Astrocyte (in vitro differentiated cells and primary cell): ENCODE measurements at regions not wholly inside any gene's neighbourhood (a gene's known extent, or its start where the extent isn't known, plus 50 kb on each side); places are given as distances from the start of the nearest gene placed in this dataset.
"Not testable (repeated sequence)": the region's sequence is repeated elsewhere in the genome, so short reads cannot be mapped to it uniquely, and the experiment has no call there.

ENCODE experiments used
- DNase-seq: peaks from one replicate; pipeline ENCODE4 v3.0.0-alpha.2; 2010; ENCODE audit warnings: low read depth
- FAIRE-seq: peaks from 2 replicates; lab custom pipeline; 2011; peaks lifted over from hg19 to GRCh38; lab: Jason Lieb, UNC
- H2AFZ ChIP-seq: 2 replicates; pipeline ENCODE4 v1.6.0; 2012; ENCODE audit warnings: low read depth, low read length, inconsistent platforms
- H3K27ac ChIP-seq: 2 replicates; pipeline ENCODE4 v1.5.1; 2011; ENCODE audit warnings: low read depth, low read length, inconsistent platforms
- H3K27me3 ChIP-seq: 2 replicates; pipeline ENCODE4 v1.6.0; 2011; ENCODE audit warnings: low read length, inconsistent platforms; ENCODE audit not compliant: insufficient read depth
- H3K36me3 ChIP-seq: 2 replicates; pipeline ENCODE4 v1.5.1; 2011; ENCODE audit warnings: low read length, inconsistent platforms; ENCODE audit not compliant: insufficient read depth
- H3K4me1 ChIP-seq: 2 replicates; pipeline ENCODE4 v1.5.1; 2011; ENCODE audit warnings: low read length, inconsistent platforms; ENCODE audit not compliant: insufficient read depth
- H3K4me2 ChIP-seq: 2 replicates; pipeline ENCODE4 v1.6.0; 2012; ENCODE audit warnings: low read length, inconsistent platforms
- H3K4me3 ChIP-seq: 2 replicates; pipeline ENCODE4 v1.5.1; 2011; ENCODE audit warnings: low read depth, mild to moderate bottlenecking, low read length, inconsistent platforms; ENCODE audit not compliant: insufficient read depth
- H3K79me2 ChIP-seq: 2 replicates; pipeline ENCODE4 v1.6.0; 2012; ENCODE audit warnings: mild to moderate bottlenecking, low read length, inconsistent platforms; ENCODE audit not compliant: insufficient read depth
- H3K9ac ChIP-seq: 2 replicates; pipeline ENCODE4 v1.6.0; 2012; ENCODE audit warnings: mild to moderate bottlenecking, low read length, inconsistent platforms
- H3K9me3 ChIP-seq: 2 replicates; pipeline ENCODE4 v1.5.1; 2012; ENCODE audit warnings: low read depth, mild to moderate bottlenecking, low read length, inconsistent platforms; ENCODE audit not compliant: insufficient read depth
- H4K20me1 ChIP-seq: 2 replicates; pipeline ENCODE4 v1.6.0; 2012; ENCODE audit warnings: low read length, inconsistent platforms; ENCODE audit not compliant: insufficient read depth
- H3K27ac Mint-ChIP-seq: one replicate; pipeline ENCODE4 v1.8.0; 2021; ENCODE audit warnings: mild to moderate bottlenecking, mixed read lengths; ENCODE audit not compliant: unreplicated experiment
- H3K27me3 Mint-ChIP-seq: one replicate; pipeline ENCODE4 v1.8.0; 2021; ENCODE audit warnings: low read depth, mixed read lengths; ENCODE audit not compliant: unreplicated experiment
- H3K36me3 Mint-ChIP-seq: one replicate; pipeline ENCODE4 v1.8.0; 2021; ENCODE audit warnings: low read depth, mixed read lengths; ENCODE audit not compliant: unreplicated experiment
- H3K4me1 Mint-ChIP-seq: one replicate; pipeline ENCODE4 v1.8.0; 2021; ENCODE audit warnings: low read depth, mixed read lengths; ENCODE audit not compliant: unreplicated experiment
- H3K4me3 Mint-ChIP-seq: one replicate; pipeline ENCODE4 v1.8.0; 2021; ENCODE audit warnings: mild to moderate bottlenecking, moderate library complexity, mixed read lengths; ENCODE audit not compliant: unreplicated experiment
- H3K9me3 Mint-ChIP-seq: one replicate; pipeline ENCODE4 v1.8.0; 2021; ENCODE audit warnings: mild to moderate bottlenecking, mixed read lengths; ENCODE audit not compliant: unreplicated experiment

DNA sequence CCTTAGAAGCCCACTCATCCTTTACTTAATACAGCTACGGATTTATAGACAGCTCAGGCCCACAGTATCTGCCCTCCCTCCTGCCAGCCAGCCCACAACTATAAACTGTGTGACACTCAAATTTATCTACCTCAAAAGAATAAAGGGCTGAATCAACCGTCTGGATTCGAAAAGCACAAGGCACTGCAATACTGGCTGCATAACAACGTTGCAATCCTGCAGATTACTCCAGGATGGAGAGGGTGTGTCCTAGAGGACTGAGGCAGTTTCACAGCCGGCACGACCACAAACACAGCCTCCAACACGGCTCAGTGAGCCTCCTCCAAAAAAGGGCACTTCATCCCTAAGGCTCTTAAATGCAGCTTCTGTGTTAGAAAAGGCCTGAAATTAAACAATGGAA lies 138.3 kb upstream of the EFCAB3 start:
- not testable (repeated sequence) for H2AFZ ChIP-seq, H3K4me1 Mint-ChIP-seq, H3K4me2 ChIP-seq, H3K4me1 ChIP-seq, H3K27me3 Mint-ChIP-seq, H3K4me3 ChIP-seq, H4K20me1 ChIP-seq, H3K9me3 Mint-ChIP-seq, H3K79me2 ChIP-seq, DNase-seq, H3K9ac ChIP-seq, H3K9me3 ChIP-seq, H3K27ac ChIP-seq, H3K36me3 ChIP-seq, H3K36me3 Mint-ChIP-seq, H3K4me3 Mint-ChIP-seq, H3K27ac Mint-ChIP-seq, FAIRE-seq, H3K27me3 ChIP-seq

DNA sequence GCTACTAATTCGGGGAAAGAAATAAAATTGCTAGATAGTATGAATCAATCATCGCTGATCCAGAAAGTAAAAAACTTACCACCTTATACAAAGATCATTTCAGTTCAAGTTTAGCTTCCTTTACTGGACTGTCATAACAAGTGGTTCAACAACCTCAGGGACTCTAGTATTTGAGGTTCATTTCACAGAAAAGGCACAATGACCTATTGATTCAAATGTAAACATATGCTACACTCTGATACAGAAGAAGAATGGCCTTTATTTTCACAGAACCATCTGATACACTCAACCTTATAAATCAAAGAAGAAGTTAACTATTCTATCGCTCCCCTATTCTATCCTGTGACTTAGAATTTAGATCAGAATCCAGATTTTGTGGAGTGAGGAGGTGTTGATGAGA lies 140.8 kb upstream of the EFCAB3 start:
- not testable (repeated sequence) for FAIRE-seq, H4K20me1 ChIP-seq, H3K9me3 ChIP-seq, H3K27me3 ChIP-seq, H3K4me3 Mint-ChIP-seq, H3K27ac ChIP-seq, H3K4me1 ChIP-seq, H3K36me3 ChIP-seq, H3K9me3 Mint-ChIP-seq, H3K27me3 Mint-ChIP-seq, H3K79me2 ChIP-seq, H3K27ac Mint-ChIP-seq, H3K4me1 Mint-ChIP-seq, H3K36me3 Mint-ChIP-seq, H3K4me3 ChIP-seq, DNase-seq, H3K9ac ChIP-seq, H3K4me2 ChIP-seq, H2AFZ ChIP-seq

DNA sequence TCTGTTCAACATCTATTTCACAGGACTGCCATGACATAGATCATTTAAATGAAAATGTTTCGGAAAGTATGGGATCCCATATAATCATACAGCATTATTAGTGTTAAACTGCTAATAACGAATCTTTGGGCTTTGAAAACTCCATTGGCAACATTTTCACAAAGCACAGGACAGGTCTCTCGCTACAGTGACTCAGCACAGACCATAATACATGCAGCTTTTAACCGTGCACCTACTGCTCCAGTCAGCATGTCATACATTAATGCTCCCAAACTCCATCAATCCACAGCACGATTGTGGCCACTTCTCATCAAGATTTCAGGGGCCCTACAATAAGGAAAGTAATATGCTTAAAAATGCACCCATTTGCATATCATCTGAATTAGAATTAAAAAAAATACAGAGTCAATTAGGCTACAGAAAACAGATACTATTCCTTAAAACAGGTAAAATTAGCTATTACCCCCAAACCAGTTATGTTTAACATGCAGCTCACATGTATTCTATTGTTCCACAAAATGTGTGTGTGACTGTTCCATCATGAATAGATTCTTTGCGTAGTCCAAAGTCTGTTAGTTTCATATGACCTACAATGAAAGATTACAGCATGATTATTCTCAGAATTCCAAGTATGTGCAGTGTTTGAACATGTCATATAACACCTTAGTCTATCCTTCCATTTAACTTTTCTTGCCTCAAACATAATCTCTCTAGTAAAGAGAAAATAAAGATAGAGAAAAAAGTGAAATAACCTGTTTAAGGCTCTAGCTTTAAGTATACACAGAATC lies 141.6 kb upstream of the EFCAB3 start:
- FAIRE-seq: not testable (repeated sequence)

DNA sequence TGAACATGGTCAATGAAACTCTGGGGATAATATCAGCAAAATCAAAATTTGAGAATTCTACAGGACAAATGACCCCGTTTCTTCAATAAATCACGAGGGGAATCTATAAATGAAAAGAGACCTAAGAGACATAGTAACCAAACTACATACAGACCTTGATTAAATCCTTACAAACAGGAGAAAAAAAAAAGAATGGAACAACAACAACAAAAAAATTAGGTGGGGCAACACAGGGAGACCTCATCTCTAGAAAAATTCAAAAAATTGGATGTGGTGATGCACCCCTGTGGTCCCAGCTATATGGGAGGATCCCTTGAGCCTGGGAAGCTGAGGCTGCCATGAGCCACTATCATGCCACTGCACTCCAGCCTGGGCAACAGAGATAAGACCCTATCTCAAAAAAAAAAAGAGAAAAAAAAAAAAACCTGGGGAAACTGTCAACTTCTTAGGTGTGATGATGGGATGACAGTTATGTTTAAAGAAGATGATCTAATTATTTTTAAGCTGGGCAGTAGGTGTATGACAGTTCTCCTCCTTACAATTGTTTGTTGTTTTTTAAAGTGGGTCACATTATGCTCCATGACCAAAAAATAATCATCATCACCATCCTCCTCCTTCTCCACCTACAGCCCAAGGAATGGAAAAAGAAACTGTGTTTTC lies 146.4 kb upstream of the EFCAB3 start:
- H3K27ac ChIP-seq, H2AFZ ChIP-seq, H3K4me3 Mint-ChIP-seq, H3K27me3 Mint-ChIP-seq, H3K9me3 ChIP-seq, H3K27ac Mint-ChIP-seq, FAIRE-seq, H3K36me3 ChIP-seq, H3K79me2 ChIP-seq, H3K9me3 Mint-ChIP-seq, H3K9ac ChIP-seq, DNase-seq, H3K4me2 ChIP-seq, H3K4me3 ChIP-seq, H3K36me3 Mint-ChIP-seq, H3K4me1 Mint-ChIP-seq, H3K27me3 ChIP-seq, H4K20me1 ChIP-seq, H3K4me1 ChIP-seq: not testable (repeated sequence)

More for the DNA sequence above, 141.6 kb upstream of the EFCAB3 start:
- not testable (repeated sequence) for H3K79me2 ChIP-seq, H3K9me3 ChIP-seq, H3K27me3 ChIP-seq, H3K27me3 Mint-ChIP-seq, H2AFZ ChIP-seq, H3K4me1 ChIP-seq, DNase-seq, H3K4me2 ChIP-seq, H3K9me3 Mint-ChIP-seq, H4K20me1 ChIP-seq, H3K4me1 Mint-ChIP-seq, H3K9ac ChIP-seq, H3K36me3 ChIP-seq, H3K4me3 Mint-ChIP-seq, H3K27ac Mint-ChIP-seq, H3K36me3 Mint-ChIP-seq, H3K27ac ChIP-seq, H3K4me3 ChIP-seq

DNA sequence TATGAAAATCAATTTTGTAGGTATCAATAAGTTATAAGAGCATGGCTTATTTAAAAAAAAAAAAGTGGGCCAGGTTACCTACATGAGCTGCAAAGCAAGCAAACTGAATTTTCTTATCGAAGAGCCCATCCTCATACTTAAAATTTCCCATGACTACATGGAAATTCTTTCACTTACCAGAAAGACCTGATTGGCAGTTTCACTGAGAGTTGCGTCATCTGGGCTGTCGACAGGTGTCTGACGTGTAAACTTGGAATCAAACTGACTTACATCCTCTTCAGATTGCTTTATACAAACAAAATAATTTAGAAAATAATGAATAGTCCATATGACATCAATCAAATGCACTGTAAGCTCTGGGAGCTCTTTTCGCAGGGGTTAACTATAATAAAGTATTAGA lies 149.1 kb upstream of the EFCAB3 start:
- not testable (repeated sequence) for H3K4me1 ChIP-seq, H3K9me3 ChIP-seq, H3K27me3 ChIP-seq, H4K20me1 ChIP-seq, FAIRE-seq, H3K27me3 Mint-ChIP-seq, H3K27ac ChIP-seq, H3K9ac ChIP-seq, H3K4me3 ChIP-seq, H2AFZ ChIP-seq, H3K4me1 Mint-ChIP-seq, H3K9me3 Mint-ChIP-seq, H3K36me3 Mint-ChIP-seq, H3K4me3 Mint-ChIP-seq, H3K79me2 ChIP-seq, H3K36me3 ChIP-seq, H3K4me2 ChIP-seq, H3K27ac Mint-ChIP-seq, DNase-seq
